ENCODE measurements at regions not wholly inside any gene's neighbourhood (a gene's known extent, or its start where the extent isn't known, plus 50 kb on each side); places are given as distances from the start of the nearest gene placed in this dataset.

- FAIRE-seq (no peak), DNase-seq (ENCODE audit: low read depth) (peak; percentile 61)
- Histone ChIP-seq H3K4me3 (ENCODE audit: low read depth, low read length) (no peak overlapping the region), H3K27me3 (ENCODE audit: control insufficient read depth, insufficient read depth, low read length) (no peaks in the 10 kb centered on the region), H3K36me3 (ENCODE audit: control insufficient read depth, insufficient read depth, low read length) (no peaks in the 10 kb centered on the region)
- TF ChIP-seq, protein P1, sequence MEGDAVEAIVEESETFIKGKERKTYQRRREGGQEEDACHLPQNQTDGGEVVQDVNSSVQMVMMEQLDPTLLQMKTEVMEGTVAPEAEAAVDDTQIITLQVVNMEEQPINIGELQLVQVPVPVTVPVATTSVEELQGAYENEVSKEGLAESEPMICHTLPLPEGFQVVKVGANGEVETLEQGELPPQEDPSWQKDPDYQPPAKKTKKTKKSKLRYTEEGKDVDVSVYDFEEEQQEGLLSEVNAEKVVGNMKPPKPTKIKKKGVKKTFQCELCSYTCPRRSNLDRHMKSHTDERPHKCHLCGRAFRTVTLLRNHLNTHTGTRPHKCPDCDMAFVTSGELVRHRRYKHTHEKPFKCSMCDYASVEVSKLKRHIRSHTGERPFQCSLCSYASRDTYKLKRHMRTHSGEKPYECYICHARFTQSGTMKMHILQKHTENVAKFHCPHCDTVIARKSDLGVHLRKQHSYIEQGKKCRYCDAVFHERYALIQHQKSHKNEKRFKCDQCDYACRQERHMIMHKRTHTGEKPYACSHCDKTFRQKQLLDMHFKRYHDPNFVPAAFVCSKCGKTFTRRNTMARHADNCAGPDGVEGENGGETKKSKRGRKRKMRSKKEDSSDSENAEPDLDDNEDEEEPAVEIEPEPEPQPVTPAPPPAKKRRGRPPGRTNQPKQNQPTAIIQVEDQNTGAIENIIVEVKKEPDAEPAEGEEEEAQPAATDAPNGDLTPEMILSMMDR (IDR thresholded peaks at IDR 0.05; ENCODE audit: insufficient read depth, low read length, severe bottlenecking): no peak
Measured at GRCh38 chr12:5295151-5295550, 136.8 kb upstream of the NTF3 start.

DNA sequence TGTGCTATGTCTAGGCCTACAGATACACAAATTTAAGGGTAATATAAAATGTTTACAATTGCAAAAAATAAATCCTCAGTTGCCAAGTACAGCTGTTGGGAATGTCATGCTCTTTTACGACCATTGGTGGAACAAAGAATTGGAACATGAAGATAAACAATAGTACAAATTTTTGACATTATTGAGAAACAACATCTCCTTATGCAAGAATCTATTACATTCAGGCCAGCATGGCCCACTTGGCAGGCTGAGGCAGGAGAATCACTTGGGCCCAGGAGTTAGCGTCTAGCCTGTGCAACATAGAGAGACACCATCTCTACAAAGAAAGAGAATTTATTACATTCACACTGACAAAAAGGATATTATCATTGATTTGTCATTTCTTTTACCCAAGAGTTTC lies 135.9 kb upstream of the NTF3 start:
- DNase-seq (ENCODE audit: low read depth): no peak
- TF ChIP-seq, protein P1 (IDR thresholded peaks at IDR 0.05; ENCODE audit: insufficient read depth, low read length, severe bottlenecking): no peak
- no peak for FAIRE-seq
- H3K36me3 ChIP-seq (ENCODE audit: control insufficient read depth, insufficient read depth, low read length): no peaks in the 10 kb centered on the region
- H3K27me3 ChIP-seq (ENCODE audit: control insufficient read depth, insufficient read depth, low read length): no peaks in the 10 kb centered on the region
- H3K4me3 ChIP-seq (ENCODE audit: low read depth, low read length): no peak overlapping the region

DNA sequence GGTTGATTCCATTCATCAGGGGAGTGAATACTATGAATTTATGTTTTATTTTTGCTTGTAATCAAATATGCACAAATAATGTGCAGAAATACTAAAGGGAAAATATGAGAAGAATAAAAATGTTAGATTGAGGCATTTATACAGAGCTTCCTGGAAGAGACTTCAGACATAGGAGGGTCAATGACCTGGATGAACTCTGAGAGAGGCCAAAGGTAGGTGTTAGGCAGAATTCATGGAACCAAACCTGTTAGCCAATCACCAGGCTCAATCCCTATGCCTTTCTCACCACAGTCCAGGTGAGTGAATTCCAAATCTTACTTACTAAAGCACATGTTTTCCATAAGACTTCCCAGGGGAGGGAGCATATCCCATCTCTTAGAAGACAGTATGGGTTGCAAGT lies 130.4 kb upstream of the NTF3 start:
- DNase-seq (ENCODE audit: low read depth) (no peak), FAIRE-seq (peak; percentile 23)
- TF ChIP-seq, protein P1 (IDR thresholded peaks at IDR 0.05; ENCODE audit: insufficient read depth, low read length, severe bottlenecking): no peak
- H3K27me3 ChIP-seq (ENCODE audit: control insufficient read depth, insufficient read depth, low read length): peaks cover 2% of the 10 kb centered on the region
- H3K36me3 ChIP-seq (ENCODE audit: control insufficient read depth, insufficient read depth, low read length): no peaks in the 10 kb centered on the region
- H3K4me3 ChIP-seq (ENCODE audit: low read depth, low read length): no peak overlapping the region

DNA sequence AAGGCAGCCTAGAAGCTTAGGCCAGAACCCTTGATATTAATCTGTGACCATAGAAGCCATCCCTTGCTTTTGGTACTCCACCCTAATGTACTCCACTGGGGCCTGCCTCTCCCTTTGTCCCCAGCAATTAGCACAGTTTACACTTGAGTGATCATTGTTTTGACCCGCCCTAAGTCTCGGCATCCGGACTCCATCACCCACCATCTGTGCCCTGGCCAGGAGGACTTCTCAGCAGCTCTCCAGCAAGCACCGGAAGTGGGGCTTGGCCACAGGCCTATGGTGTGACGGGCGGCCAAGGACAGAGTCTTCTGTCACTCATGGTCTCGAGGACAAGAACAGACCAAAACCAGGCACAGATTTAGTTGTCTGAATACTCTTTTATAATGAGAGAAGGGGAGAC lies 126.5 kb upstream of the NTF3 start:
- Histone ChIP-seq H3K27me3 (ENCODE audit: control insufficient read depth, insufficient read depth, low read length) (peaks cover 2% of the 10 kb centered on the region), H3K4me3 (ENCODE audit: low read depth, low read length) (no peak overlapping the region), H3K36me3 (ENCODE audit: control insufficient read depth, insufficient read depth, low read length) (no peaks in the 10 kb centered on the region)
- TF ChIP-seq, protein P1 (IDR thresholded peaks at IDR 0.05; ENCODE audit: insufficient read depth, low read length, severe bottlenecking): no peak
- DNase-seq (ENCODE audit: low read depth): no peak
- FAIRE-seq: no peak

- FAIRE-seq: no peak
- H3K36me3 ChIP-seq (ENCODE audit: control insufficient read depth, insufficient read depth, low read length): no peaks in the 10 kb centered on the region
- no peak for DNase-seq (ENCODE audit: low read depth)
- peaks cover 2% of the 10 kb centered on the region for H3K27me3 ChIP-seq (ENCODE audit: control insufficient read depth, insufficient read depth, low read length)
- H3K4me3 ChIP-seq (ENCODE audit: low read depth, low read length): no peak overlapping the region
- TF ChIP-seq, protein P1 (IDR thresholded peaks at IDR 0.05; ENCODE audit: insufficient read depth, low read length, severe bottlenecking): no peak
Measured at GRCh38 chr12:5305886-5306545, 125.9 kb upstream of the NTF3 start.

DNA sequence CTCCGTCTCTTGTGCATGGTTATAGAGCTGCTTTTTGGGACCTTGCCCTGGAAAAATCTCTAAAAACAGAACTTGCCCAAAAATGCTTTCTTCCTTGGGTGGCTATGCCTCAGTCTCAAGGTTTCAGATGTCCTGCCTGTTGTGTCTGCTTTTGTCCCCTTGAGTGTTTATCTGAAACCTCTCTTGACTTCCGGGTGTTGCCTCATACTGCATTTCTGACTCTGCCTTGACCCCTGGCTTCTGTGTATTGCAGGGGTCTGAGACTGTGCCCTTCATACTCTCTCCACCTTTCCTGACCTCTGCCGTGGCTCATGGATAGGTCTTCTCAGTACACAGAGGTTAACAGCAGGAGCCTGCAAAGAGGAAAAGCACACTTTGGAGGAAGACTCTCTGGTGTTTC lies 124.8 kb upstream of the NTF3 start:
- H3K36me3 ChIP-seq (ENCODE audit: control insufficient read depth, insufficient read depth, low read length): no peaks in the 10 kb centered on the region
- no peak overlapping the region for H3K4me3 ChIP-seq (ENCODE audit: low read depth, low read length)
- TF ChIP-seq, protein P1 (IDR thresholded peaks at IDR 0.05; ENCODE audit: insufficient read depth, low read length, severe bottlenecking): no peak
- no peak for DNase-seq (ENCODE audit: low read depth)
- no peak for FAIRE-seq
- no peaks in the 10 kb centered on the region for H3K27me3 ChIP-seq (ENCODE audit: control insufficient read depth, insufficient read depth, low read length)
